GM19240 (cell line): ENCODE measurements at regions not wholly inside any gene's neighbourhood (a gene's known extent, or its start where the extent isn't known, plus 50 kb on each side); places are given as distances from the start of the nearest gene placed in this dataset.

Source experiments
- DNase-seq: peaks from one replicate; pipeline ENCODE4 v3.0.0; 2011; ENCODE audit warnings: low spot score; ENCODE audit not compliant: insufficient read length

DNA sequence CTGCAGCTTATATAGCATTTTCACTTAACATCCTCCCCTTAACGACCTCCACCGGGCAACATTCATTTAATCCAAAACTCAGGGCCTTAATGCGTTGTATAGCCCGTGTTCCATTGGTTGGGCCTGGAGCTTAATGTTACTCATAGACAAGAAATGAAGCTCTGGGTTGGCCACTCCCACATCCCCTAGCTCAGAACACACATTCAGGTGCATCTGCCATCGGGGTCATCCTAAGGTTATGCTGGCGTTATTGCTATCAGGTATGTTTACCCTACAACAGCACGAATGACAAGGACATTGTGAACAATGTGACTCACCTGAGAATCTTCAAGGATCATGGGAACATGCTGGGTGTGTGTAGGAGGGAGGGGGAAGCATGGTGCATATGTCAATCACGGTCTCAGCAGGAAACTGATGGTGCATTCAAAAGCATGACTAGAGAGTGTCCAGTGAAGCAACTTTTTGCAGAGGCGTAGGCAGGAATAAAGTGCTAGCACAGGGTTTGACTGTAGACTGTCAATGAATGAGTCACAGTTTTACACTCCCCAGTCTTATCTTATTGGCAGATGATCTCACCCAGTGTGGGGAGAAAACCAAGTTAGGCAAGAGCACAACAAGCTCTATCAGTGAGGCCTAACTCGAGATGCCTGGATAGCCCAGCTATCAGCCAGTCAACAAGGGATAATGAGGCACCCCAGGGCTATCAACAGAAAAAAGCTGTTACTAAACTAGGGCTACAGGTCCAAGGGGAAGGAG, 402.1 kb upstream of the MCTP2 start:
- no peak for DNase-seq

DNA sequence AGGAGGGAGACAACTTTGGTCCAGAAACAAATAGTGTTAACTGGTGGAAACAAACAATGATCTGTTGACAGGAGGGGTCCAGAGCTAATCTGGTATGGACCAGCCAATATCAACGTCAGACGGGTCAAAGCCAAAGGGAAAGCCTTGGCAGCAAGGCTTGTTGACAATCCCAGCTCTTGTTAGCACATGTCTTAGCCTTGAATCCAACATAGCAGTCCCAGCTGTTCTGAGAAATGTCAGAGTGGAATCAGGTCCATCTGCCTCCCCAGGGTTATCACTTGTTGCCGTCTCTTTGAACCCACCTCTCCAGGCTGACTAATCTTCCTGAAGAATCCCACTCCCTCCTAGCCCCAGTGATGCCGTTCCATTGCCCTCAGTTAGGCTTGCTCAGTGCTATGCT, 404.6 kb upstream of the MCTP2 start:
- no peak for DNase-seq

DNA sequence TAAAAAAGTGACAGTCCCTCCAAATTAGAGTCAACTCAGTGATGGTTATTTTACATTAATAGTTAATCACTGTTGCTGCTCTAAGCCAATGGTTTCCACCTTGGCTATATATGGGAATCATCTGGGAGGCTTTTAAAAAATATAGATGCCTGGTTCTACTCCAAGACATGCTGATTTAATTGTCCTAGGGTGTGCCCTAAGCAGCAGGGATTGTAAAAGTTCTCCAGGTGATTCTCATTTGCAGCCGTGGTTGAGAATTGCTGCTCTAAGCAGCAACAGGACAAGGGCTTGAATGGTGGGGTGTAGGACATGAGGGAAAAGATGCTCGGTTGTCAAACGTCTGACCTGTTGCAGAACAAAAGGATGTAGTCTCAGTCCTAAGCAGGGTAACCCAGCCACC, 405.1 kb upstream of the MCTP2 start:
- DNase-seq: no peak

DNA sequence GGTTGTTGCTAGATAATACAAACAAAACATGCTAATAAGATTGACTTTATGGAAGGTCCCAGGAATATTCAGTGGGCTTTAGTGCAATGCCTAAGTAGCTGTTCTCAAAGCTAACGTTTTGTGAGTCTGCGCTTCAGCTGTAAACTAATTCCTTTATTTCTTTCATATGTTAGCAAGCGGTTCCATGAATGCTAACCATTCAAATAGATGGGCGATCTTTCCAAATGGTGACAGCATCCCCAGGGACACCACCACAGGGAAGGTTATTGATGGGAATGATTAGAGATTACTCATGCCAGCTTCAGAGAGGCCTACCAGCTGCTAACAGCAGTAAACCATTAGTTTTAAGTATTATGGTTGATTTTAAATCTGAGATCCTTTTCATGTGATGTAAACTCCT, 405.7 kb upstream of the MCTP2 start:
- DNase-seq: no peak

GRCh38 chr15:93823971-93824913, 407.1 kb upstream of the MCTP2 start:
- no peak for DNase-seq

DNA sequence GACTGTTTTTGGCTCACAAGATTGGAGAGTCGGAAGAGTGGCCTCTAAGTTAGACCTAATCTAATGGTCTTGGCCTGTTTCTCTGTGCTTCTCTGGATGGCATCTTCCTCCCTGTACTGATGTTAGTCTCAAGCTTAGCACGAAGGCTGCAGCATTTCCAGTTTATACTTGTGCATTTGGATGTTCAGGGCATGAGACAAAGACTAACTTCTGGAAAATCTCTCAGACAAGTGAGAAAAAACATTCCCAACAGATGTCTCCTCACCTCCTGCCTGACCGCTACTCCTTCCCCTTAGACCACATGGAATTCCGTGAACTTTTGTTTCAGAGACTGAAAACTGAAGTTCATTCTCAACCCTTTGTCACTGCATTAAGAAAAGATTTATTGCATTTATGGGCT, 410.8 kb upstream of the MCTP2 start:
- no peak for DNase-seq

GRCh38 chr15:93819826-93820225, 411.5 kb upstream of the MCTP2 start:
- no peak for DNase-seq

DNA sequence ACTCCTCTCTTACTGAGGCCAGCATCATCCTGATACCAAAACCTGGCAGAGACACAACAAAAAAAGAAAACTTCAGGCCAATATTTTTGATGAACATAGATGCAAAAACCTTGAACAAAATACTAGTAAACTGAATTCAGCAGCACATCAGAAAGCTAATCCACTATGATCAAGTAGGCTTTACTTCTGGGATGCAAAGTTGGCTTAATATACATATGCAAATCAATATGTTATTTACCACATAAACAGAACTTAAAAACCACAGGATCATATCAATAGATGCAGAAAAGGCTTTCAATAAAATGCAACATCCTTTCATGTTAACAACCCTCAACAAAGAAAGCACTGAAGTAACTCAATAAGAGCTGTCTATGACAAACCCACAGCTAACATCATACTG, 414.5 kb upstream of the MCTP2 start:
- DNase-seq: no peak

DNA sequence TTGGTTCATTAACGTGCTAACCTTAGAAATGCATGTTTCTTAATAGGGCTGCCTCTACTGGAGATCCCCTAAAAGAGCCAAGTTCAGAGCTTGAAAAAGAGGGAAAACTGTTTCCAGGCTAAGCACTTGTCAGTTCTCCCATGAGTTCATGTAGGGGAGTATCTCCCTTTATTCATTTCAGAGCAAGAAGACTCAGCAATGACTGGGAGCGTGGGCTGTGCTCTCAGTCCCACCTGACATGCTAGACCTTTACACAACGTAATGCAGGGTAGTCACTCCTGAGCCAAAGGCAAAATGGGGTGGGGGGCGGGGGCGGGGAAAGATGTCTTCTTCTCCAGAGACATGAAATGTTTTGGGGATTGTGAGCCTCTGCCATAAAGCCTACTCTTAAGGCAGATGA, 420.1 kb upstream of the MCTP2 start:
- no peak for DNase-seq

DNA sequence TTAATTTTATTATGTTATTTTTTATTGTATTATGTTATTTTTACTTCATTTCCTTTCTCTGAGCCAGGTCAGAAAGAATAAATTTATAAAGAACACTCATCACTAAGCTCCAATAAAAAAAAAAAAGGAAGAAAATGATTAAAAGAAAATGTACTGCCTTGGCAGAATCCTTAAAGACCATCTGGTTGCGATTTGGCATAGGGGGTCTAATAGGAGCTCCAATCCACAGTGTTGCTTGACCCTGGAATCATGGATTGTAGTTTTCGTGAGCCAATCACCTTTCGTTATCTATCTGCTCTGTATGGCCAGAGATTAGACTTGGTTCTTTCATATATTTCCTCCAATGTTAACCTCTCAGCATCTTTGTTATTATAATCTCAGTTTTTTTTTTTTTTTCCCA, 421.8 kb upstream of the MCTP2 start:
- no peak for DNase-seq

DNA sequence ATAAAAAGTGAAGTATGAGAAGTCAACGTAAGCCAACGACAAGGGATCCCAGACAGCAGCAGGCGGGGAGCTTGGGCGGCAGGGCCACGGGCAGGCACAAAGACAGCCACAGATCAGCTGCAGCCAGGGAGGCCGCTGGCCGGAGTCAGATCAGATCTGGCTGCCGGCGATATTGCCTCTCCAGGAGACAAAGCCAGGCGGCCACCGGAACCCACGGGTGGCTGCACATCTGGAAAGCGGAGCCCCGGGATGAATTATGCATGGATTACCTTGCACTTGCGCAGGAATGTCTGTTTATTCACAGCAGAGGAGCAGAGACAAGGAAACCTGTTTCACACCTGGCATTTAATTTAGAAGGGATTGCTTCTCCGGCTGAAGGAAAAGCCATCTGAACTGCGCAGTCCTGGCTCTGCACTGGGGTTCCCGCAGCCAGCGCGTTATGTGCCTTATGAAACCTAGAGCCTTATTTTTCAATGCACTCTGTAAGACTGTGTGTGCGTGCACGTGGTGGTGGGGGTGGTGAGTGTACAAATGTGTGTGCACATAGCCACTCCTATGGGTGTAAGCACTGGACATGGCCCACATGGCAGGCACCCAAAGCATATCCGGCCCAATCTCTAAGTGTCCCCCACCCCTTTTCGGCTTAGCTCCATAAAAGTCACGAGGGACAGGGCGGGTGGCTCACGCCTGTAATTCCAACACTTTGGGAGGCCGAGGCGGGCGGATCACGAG, 427.8 kb upstream of the MCTP2 start:
- DNase-seq: no peak

- no peak for DNase-seq
Measured at GRCh38 chr15:93801206-93801605, 430.2 kb upstream of the MCTP2 start.

DNA sequence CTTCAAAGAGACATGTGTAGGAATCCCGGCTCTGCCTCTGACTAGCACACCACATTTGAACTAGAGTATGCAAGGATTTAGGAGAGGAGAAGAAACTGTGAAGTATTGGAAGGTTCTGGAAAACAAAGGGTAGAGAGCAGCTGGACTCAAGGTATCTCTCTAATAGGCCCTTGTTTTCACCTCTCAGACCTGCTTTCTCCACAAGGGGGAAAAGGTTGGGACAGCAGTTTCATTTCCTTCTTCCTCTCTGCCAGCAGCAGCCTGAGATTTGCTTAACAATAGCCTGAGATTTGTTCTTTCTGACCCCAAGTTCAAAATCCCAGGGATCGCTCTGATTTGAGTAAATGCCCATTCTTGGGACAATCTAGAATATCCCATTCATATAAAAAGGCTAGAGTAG, 430.6 kb upstream of the MCTP2 start:
- no peak for DNase-seq

- no peak for DNase-seq
Measured at GRCh38 chr15:93789441-93789840, 441.9 kb upstream of the MCTP2 start.

DNA sequence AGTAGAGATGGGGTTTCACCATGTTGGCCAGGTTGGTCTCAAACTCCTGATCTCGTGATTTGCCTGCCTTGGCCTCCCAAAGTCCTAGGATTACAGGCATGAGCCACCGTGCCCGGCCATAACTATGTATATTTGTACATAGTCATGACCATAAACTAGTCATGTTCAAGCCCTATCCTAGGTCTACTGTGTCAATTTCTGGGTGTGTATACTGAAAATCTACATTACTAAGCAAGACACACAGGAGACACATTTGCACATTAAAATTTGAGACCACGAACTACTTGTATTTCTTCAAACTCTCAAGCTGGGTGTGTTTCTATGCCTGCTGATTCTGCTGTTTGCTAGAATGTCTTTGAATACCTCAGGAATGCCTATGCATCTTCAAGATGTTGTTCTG, 451.3 kb upstream of the MCTP2 start:
- DNase-seq: no peak

DNA sequence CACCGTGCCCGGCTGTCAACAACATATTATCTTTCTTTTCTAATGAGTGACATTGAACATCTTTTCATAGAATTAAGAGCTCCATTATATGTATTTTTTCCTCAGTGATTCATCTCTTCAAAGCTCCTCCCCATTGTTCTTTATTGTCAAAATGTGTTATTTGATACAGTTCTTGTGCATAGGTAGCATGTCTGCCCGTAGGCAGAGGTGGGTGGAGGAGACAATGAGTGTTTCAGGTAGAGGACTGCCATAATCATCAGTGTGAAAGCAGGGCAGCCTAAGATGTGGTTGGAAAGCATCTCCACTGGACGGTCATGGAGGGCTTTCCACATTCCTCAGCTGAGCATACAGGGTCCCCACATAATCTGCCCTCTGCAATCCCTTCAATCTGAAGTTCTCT, 452.0 kb upstream of the MCTP2 start:
- DNase-seq: no peak

DNA sequence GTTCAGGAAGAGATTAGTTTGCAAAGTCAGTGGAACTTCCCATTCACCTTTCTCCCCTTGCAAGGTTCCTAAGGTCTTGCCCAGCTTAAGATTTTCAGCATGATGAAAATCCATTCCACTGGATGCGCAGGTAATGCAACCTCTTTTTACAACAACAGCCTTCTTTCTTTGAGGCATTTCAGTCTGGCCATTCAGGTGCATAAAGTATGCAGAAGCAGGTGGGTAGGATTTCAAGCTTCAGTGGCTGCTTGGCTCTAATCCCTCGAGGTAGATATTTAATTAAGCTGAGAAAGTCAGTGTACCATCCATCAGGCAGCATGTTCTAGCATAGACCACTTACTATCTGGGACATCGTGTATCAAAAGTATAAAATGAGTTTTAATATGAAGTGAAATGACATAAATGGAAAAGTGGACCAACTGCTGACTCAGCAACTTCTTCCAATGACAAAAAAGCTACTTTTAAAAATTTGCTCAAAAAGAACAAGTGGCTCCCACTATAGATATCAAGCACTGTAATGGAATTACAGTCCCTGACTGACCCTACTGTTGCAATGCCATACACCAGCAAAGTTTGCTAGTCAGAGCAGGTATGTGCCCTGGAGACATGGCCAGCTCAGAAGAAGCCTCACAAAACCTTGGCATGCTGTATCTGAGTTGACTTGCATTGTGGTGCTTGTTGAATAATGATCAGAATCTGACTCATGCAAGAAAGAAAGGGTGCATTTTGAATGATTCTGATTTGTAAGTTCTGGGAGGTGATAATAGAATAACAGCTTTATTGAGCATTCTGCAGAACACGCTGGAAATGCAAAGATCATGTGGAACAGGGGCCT, 459.9 kb upstream of the MCTP2 start:
- DNase-seq: no peak

GRCh38 chr15:93770788-93771187, 460.6 kb upstream of the MCTP2 start:
- no peak for DNase-seq

DNA sequence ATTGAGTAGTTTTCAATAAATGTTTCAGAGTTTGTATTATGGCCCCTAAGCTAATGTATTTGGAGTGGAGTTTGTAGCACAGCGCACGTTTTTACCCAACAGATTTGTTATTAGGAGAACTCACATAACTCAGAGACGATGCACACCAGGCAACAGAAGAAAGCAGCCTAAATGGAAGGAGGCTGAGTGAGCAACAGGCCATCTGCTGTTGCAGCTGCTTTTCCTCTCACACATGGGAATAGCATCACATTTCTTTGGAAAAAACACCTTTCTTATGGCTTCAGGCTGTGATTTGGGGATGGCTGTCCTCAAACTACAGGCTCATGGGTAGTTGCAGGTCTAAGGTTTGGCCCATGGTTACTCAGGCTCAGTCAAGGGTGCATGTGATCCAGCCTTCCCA, 469.3 kb upstream of the MCTP2 start:
- DNase-seq: no peak

DNA sequence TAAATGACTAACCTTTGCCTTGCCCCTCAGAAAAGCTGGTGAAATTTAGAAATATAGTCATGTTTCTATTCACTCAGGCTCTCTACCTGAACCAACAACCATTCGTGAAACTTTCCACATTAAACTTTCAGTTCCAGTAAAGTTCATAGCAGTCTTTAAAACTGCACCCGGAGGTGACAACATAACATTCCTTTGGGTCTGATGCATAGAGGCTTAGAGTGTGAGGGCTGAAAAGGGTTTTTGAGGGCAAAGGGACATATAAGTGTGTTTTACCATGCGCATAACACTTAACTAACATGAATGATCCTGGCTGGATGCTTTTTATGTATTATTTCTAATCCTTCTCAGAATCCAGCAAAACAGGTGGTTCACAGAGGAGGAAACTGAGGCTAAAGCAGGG, 471.7 kb upstream of the MCTP2 start:
- no peak for DNase-seq

DNA sequence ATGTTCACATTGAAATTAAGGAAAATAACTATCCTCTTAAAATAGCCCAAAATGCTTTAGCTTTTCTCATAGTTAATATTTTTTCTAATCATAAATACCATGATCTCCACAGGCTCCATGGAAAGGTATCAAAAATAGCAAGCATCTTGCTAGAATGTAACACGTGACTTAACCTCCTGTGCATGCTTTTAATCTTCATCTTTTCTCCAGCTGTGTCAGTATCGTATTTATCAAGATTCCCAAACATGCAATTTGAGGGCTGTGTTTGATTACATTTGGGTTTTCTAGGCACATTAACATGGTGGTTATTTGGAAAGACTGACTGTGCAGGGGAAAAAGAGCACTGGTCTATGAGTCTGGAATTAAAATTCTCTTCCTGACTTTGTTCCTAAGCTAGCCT, 472.5 kb upstream of the MCTP2 start:
- no peak for DNase-seq
